ENCODE measurements at regions not wholly inside any gene's neighbourhood (a gene's known extent, or its start where the extent isn't known, plus 50 kb on each side); places are given as distances from the start of the nearest gene placed in this dataset.

- Histone ChIP-seq H3K4me3 (ENCODE audit: low read length) (no peak overlapping the region), H3K27ac (ENCODE audit: low read length) (no peak overlapping the region), H3K9me3 (replicated peaks; ENCODE audit: insufficient read depth, low read length) (no peaks in the 10 kb centered on the region), H4K20me1 (ENCODE audit: insufficient read depth, low read length) (no peaks in the 10 kb centered on the region), H3K4me1 (ENCODE audit: low read length) (no peaks in the 10 kb centered on the region), H3K27me3 (replicated peaks; ENCODE audit: insufficient read depth, low read length) (no peaks in the 10 kb centered on the region), H3K9me2 (replicated peaks; ENCODE audit: insufficient read depth, low read length) (no peaks in the 10 kb centered on the region), H3F3A (ENCODE audit: insufficient read depth, low read length) (no peaks in the 10 kb centered on the region), H3K36me3 (replicated peaks; ENCODE audit: insufficient read depth, low read length) (no peaks in the 10 kb centered on the region), H3K9ac (ENCODE audit: low read length) (no peak overlapping the region), H3K4me2 (ENCODE audit: low read depth, low read length) (no peak overlapping the region), H3K79me2 (ENCODE audit: low read length) (no peaks in the 10 kb centered on the region), H2AFZ (ENCODE audit: low read length) (no peak overlapping the region)
- DNase-seq = no peak
- TF ChIP-seq CTCF (IDR thresholded peaks at IDR 0.05; ENCODE audit: low read length) (no peak), EZH2phosphoT487 (IDR thresholded peaks at IDR 0.05; ENCODE audit: low read length) (no peak), EZH2 (optimal IDR thresholded peaks at IDR 0.05; ENCODE audit: low read depth, low read length) (no peak)
Measured at GRCh38 chr3:82572721-82573120, 811.3 kb upstream of the GBE1 start.

GRCh38 chr3:82568776-82569338, 807.4 kb upstream of the GBE1 start:
- Histone ChIP-seq H3K27me3 (replicated peaks; ENCODE audit: insufficient read depth, low read length) (no peaks in the 10 kb centered on the region), H3K9me2 (replicated peaks; ENCODE audit: insufficient read depth, low read length) (no peaks in the 10 kb centered on the region), H4K20me1 (ENCODE audit: insufficient read depth, low read length) (no peaks in the 10 kb centered on the region), H3K4me2 (ENCODE audit: low read depth, low read length) (no peak overlapping the region), H2AFZ (ENCODE audit: low read length) (no peak overlapping the region), H3K4me1 (ENCODE audit: low read length) (no peaks in the 10 kb centered on the region), H3K36me3 (replicated peaks; ENCODE audit: insufficient read depth, low read length) (no peaks in the 10 kb centered on the region), H3K9ac (ENCODE audit: low read length) (no peak overlapping the region), H3K9me3 (replicated peaks; ENCODE audit: insufficient read depth, low read length) (no peaks in the 10 kb centered on the region), H3K79me2 (ENCODE audit: low read length) (no peaks in the 10 kb centered on the region), H3K4me3 (ENCODE audit: low read length) (no peak overlapping the region), H3K27ac (ENCODE audit: low read length) (no peak overlapping the region), H3F3A (ENCODE audit: insufficient read depth, low read length) (no peaks in the 10 kb centered on the region)
- no peak for DNase-seq
- TF ChIP-seq EZH2phosphoT487 (IDR thresholded peaks at IDR 0.05; ENCODE audit: low read length) (no peak), EZH2 (optimal IDR thresholded peaks at IDR 0.05; ENCODE audit: low read depth, low read length) (no peak), CTCF (IDR thresholded peaks at IDR 0.05; ENCODE audit: low read length) (no peak)

GRCh38 chr3:82567029-82567600, 805.7 kb upstream of the GBE1 start:
- Histone ChIP-seq H3K79me2 (ENCODE audit: low read length) (no peaks in the 10 kb centered on the region), H3K36me3 (replicated peaks; ENCODE audit: insufficient read depth, low read length) (no peaks in the 10 kb centered on the region), H4K20me1 (ENCODE audit: insufficient read depth, low read length) (no peaks in the 10 kb centered on the region), H3F3A (ENCODE audit: insufficient read depth, low read length) (no peaks in the 10 kb centered on the region), H2AFZ (ENCODE audit: low read length) (no peak overlapping the region), H3K4me3 (ENCODE audit: low read length) (no peak overlapping the region), H3K4me1 (ENCODE audit: low read length) (no peaks in the 10 kb centered on the region), H3K4me2 (ENCODE audit: low read depth, low read length) (no peak overlapping the region), H3K9ac (ENCODE audit: low read length) (no peak overlapping the region), H3K9me3 (replicated peaks; ENCODE audit: insufficient read depth, low read length) (no peaks in the 10 kb centered on the region), H3K9me2 (replicated peaks; ENCODE audit: insufficient read depth, low read length) (no peaks in the 10 kb centered on the region), H3K27ac (ENCODE audit: low read length) (no peak overlapping the region), H3K27me3 (replicated peaks; ENCODE audit: insufficient read depth, low read length) (no peaks in the 10 kb centered on the region)
- TF ChIP-seq CTCF (IDR thresholded peaks at IDR 0.05; ENCODE audit: low read length) (no peak), EZH2phosphoT487 (IDR thresholded peaks at IDR 0.05; ENCODE audit: low read length) (no peak), EZH2 (optimal IDR thresholded peaks at IDR 0.05; ENCODE audit: low read depth, low read length) (no peak)
- DNase-seq = no peak

Data from MM.1S (cell line).